Lower lobe of right lung (tissue), 2 donors: ENCODE measurements at regions not wholly inside any gene's neighbourhood (a gene's known extent, or its start where the extent isn't known, plus 50 kb on each side); places are given as distances from the start of the nearest gene placed in this dataset.

Source experiments
- ATAC-seq, 2 donors: fragments of 200-7000 bp; cut with Tn5 transposase; one replicate each; pipeline ENCODE4 v1.9.1; 2020 to 2022; ENCODE audit warnings: mild to moderate bottlenecking in 2 of 2, moderate library complexity in 2 of 2
- DNase-seq: peaks from one replicate; pipeline ENCODE4 v3.0.0-alpha.2; 2020
- H3K27ac ChIP-seq: fragments of 200-600 bp; one replicate; pipeline ENCODE4 v1.8.0; 2022
- H3K27me3 ChIP-seq: fragments of 200-600 bp; one replicate; pipeline ENCODE4 v1.8.0; 2022; ENCODE audit warnings: low read depth
- H3K36me3 ChIP-seq: fragments of 200-600 bp; one replicate; pipeline ENCODE4 v1.8.0; 2022; ENCODE audit warnings: mild to moderate bottlenecking
- H3K4me1 ChIP-seq: fragments of 200-600 bp; one replicate; pipeline ENCODE4 v1.8.0; 2022
- H3K4me3 ChIP-seq: fragments of 200-600 bp; one replicate; pipeline ENCODE4 v1.8.0; 2022; ENCODE audit warnings: mild to moderate bottlenecking
- H3K9me3 ChIP-seq: fragments of 200-600 bp; one replicate; pipeline ENCODE4 v1.8.0; 2022
- intact Hi-C: fragments of 100-400 bp; cut with DNase I; formaldehyde crosslinking; loops from one replicate; pipeline ENCODE4 v1.11.0; 2022
- TF ChIP-seq, protein P1 (sequence below): fragments of 200-600 bp; IDR thresholded peaks from one replicate; pipeline ENCODE4 v1.8.0; 2022; ENCODE audit warnings: antibody characterized with exemption, mild to moderate bottlenecking
- donor health status: DM: no; HTN: yes; CAD: no; lungs with severe emphysema.

DNA sequence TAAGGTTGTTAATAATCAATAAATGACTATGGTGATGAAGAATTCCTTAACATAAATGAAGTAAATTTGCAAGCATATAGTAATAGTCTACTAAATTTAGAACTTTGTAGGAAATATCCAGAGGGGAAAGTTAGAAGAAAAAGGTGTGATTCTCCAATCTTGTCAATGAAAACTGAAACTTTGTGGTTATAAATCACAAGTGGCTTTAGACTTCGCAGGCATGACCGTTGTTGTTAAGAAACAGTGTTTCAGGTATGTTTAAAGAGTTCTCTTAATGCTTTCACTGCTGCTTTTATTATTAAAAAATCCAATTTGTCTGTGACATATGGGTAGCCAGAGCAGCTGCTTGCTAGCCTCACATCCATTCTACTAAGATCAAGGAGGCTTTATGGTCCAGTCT, 475.6 kb upstream of the ADGRB3 start:
- intact Hi-C loops, result no loop called here
- no peak for DNase-seq
- H3K27me3 ChIP-seq, result no peaks in the 10 kb centered on the region
- no peaks in the 10 kb centered on the region for H3K9me3 ChIP-seq
- H3K36me3 ChIP-seq, result no peaks in the 10 kb centered on the region
- ATAC-seq, result no peak
- no peaks in the 10 kb centered on the region for H3K4me1 ChIP-seq
- H3K27ac ChIP-seq, result no peak overlapping the region
- H3K4me3 ChIP-seq, result no peak overlapping the region
- TF ChIP-seq, protein P1, sequence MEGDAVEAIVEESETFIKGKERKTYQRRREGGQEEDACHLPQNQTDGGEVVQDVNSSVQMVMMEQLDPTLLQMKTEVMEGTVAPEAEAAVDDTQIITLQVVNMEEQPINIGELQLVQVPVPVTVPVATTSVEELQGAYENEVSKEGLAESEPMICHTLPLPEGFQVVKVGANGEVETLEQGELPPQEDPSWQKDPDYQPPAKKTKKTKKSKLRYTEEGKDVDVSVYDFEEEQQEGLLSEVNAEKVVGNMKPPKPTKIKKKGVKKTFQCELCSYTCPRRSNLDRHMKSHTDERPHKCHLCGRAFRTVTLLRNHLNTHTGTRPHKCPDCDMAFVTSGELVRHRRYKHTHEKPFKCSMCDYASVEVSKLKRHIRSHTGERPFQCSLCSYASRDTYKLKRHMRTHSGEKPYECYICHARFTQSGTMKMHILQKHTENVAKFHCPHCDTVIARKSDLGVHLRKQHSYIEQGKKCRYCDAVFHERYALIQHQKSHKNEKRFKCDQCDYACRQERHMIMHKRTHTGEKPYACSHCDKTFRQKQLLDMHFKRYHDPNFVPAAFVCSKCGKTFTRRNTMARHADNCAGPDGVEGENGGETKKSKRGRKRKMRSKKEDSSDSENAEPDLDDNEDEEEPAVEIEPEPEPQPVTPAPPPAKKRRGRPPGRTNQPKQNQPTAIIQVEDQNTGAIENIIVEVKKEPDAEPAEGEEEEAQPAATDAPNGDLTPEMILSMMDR, result no peak

DNA sequence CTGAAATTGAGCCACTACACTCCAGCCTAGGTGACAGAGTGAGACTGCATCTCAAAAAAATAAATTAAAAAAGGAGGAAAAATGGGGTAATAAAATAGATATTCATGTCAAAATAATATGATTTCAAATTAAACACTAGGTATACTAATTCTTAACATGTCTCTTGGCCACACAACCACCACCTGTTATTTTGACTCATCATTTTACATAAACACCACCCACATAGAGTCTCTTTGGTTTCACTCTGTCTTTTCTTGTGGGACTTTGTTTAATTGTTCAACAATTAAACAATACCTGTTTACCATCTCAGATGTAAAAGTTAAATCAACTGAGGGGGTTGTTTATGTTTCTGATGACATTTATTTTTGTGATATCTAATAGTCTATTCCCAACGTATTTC, 476.8 kb upstream of the ADGRB3 start:
- H3K27me3 ChIP-seq, result no peaks in the 10 kb centered on the region
- TF ChIP-seq, protein P1, result no peak
- H3K36me3 ChIP-seq, result no peaks in the 10 kb centered on the region
- ATAC-seq, result no peak
- no peak overlapping the region for H3K4me3 ChIP-seq
- intact Hi-C loops, result no loop called here
- no peaks in the 10 kb centered on the region for H3K9me3 ChIP-seq
- DNase-seq, result no peak
- H3K4me1 ChIP-seq, result no peaks in the 10 kb centered on the region
- no peak overlapping the region for H3K27ac ChIP-seq

DNA sequence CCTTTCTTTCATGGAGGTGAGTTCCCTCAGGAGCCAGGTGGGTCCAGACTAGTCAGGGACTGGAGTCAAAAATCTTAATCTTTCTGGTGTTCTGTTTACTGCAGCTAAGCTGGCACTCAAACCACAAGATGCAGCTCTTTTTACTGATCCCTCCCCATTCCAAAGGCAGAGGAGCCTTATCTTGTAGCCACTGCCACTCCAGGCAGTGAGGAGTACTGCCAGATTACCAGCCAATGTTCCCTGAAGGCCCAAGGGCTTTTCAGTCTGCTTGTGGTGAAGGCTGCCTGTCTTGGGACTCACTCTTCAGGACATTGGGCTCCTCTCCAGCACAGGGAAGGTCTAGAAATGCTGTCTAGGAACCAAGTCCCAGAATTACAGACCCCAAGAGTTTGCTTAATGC, 490.4 kb upstream of the ADGRB3 start:
- TF ChIP-seq, protein P1, result no peak
- no peak overlapping the region for H3K27ac ChIP-seq
- no peak for DNase-seq
- intact Hi-C loops, result no loop called here
- H3K4me3 ChIP-seq, result no peak overlapping the region
- H3K9me3 ChIP-seq, result peaks cover 5% of the 10 kb centered on the region
- no peaks in the 10 kb centered on the region for H3K27me3 ChIP-seq
- H3K36me3 ChIP-seq, result no peaks in the 10 kb centered on the region
- no peak for ATAC-seq
- H3K4me1 ChIP-seq, result no peaks in the 10 kb centered on the region

DNA sequence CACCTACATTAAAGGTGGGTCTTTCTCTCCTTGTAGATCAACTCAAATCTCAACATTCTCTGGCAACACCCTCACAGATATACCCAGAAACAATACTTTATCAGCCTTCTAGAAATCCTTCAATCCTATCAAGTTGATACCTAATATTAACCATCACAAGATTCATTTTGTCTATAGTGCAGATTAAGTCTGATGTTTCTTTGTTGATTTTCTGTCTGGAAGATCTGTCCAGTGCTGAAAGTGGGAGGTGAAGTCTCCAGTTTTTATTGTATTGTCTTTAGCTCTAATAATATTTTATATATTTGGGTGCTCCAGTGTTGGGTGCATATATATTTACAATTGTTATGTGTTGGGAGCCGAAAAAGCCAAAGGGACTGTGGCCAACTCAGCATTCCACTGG, 493.9 kb upstream of the ADGRB3 start:
- no peak for DNase-seq
- H3K36me3 ChIP-seq, result no peaks in the 10 kb centered on the region
- ATAC-seq, result no peak
- H3K4me1 ChIP-seq, result no peaks in the 10 kb centered on the region
- TF ChIP-seq, protein P1, result no peak
- no peak overlapping the region for H3K27ac ChIP-seq
- peaks cover 5% of the 10 kb centered on the region for H3K9me3 ChIP-seq
- intact Hi-C loops, result no loop called here
- H3K4me3 ChIP-seq, result no peak overlapping the region
- H3K27me3 ChIP-seq, result no peaks in the 10 kb centered on the region

DNA sequence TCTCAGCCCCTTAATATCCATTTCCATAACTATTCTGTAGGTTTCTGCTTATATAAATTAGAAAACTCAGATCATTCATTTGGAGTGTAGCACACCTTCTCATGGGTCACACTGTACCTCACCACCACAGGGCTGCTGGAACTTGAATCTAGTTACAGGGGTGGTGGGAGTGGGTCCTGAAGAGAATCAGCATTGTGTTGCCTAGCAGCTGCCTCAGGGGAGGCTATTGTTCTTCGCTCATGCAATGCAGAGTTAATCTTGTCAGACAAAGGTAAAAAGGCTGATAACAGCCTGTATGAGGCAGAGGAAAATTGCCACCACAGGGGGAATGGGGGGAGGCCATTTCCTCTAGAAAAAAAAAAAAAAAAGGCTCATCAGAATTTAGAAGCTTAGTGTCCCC, 496.0 kb upstream of the ADGRB3 start:
- TF ChIP-seq, protein P1, result no peak

DNA sequence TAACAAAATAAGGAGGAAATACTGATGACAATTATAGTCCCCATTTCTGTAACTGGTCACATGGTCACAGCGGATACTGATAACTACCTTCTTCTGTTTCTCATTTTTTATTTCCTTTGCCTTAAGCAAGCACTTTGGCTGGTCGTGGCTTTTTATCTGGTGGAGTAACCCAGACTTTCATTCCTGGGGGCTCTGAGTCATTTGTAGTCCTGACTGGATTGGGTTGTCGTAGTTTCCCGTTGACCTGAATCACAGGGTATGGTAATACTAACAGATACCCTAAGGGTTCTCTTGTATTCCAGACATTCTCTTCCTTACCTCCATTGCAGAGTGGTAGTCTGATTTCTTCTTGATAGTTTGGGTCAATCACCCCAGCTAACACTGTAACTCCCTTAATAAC, 500.3 kb upstream of the ADGRB3 start:
- ATAC-seq (no peak), DNase-seq (no peak)
- H3K27me3 ChIP-seq, result no peaks in the 10 kb centered on the region
- H3K36me3 ChIP-seq, result no peaks in the 10 kb centered on the region
- TF ChIP-seq, protein P1, result no peak
- H3K4me1 ChIP-seq, result no peaks in the 10 kb centered on the region
- intact Hi-C loops, result no loop called here
- no peaks in the 10 kb centered on the region for H3K9me3 ChIP-seq
- no peak overlapping the region for H3K27ac ChIP-seq
- no peak overlapping the region for H3K4me3 ChIP-seq

More for the DNA sequence above, 496.0 kb upstream of the ADGRB3 start:
- no peak for ATAC-seq
- H3K4me3 ChIP-seq, result no peak overlapping the region
- no peaks in the 10 kb centered on the region for H3K27me3 ChIP-seq
- intact Hi-C loops, result no loop called here
- no peak for DNase-seq
- H3K36me3 ChIP-seq, result no peaks in the 10 kb centered on the region
- no peaks in the 10 kb centered on the region for H3K4me1 ChIP-seq
- H3K9me3 ChIP-seq, result peaks cover 5% of the 10 kb centered on the region
- H3K27ac ChIP-seq, result no peak overlapping the region
